GM12891 (cell line): ENCODE measurements at regions not wholly inside any gene's neighbourhood (a gene's known extent, or its start where the extent isn't known, plus 50 kb on each side); places are given as distances from the start of the nearest gene placed in this dataset.

Source experiments
- PAX5 ChIP-seq: IDR thresholded peaks from 2 replicates; pipeline ENCODE4 v1.6.1; 2011; ENCODE audit warnings: low read length, moderate library complexity, mild to moderate bottlenecking; ENCODE audit not compliant: insufficient read depth, severe bottlenecking
- POLR2A ChIP-seq: IDR thresholded peaks from 2 replicates; pipeline ENCODE4 v1.6.1; 2011; ENCODE audit warnings: low read depth, low read length, control low read depth
- POLR2AphosphoS5 ChIP-seq: IDR thresholded peaks from 2 replicates; pipeline ENCODE4 v1.6.1; 2011; ENCODE audit warnings: low read depth, low read length, control low read depth
- SPI1 ChIP-seq: IDR thresholded peaks from 2 replicates; pipeline ENCODE4 v1.6.1; 2011; ENCODE audit warnings: low read depth, low read length, control low read depth
- TAF1 ChIP-seq: IDR thresholded peaks from 2 replicates; pipeline ENCODE4 v1.6.1; 2011; ENCODE audit warnings: low read depth, low read length, control low read depth

DNA sequence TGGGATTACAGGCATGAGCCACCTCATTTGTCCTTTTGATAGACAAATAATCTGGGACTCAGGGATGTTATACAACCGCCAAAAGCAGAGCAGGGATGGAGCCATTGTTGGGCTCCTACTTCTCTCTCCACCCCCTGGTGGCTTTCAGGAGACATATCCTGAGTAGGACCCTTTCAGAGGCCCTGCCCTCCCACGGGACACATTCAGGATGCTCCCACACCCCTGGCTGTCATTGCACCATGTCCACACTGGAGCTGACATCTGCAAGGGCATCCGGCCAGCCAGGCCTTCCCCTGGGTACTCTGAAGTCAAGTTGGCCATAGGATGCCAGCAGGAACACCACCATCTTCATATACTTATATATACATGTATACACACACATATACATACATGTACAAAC, 181.8 kb downstream of the SYK start:
- no peak for TF ChIP-seq PAX5
- TF ChIP-seq POLR2A: no peak
- TF ChIP-seq POLR2AphosphoS5: no peak
- no peak for TF ChIP-seq TAF1
- TF ChIP-seq SPI1: no peak
